ENCODE measurements at regions not wholly inside any gene's neighbourhood (a gene's known extent, or its start where the extent isn't known, plus 50 kb on each side); places are given as distances from the start of the nearest gene placed in this dataset.

- TF ChIP-seq CTCF (IDR thresholded peaks at IDR 0.05; ENCODE audit: low read length) (no peak), EZH2 (optimal IDR thresholded peaks at IDR 0.05; ENCODE audit: low read depth, low read length) (no peak)
Measured at GRCh38 chr7:98496618-98497017, 95.7 kb upstream of the BAIAP2L1 start.

Data from MM.1S (cell line).